Mesendoderm (in vitro differentiated cells): ENCODE measurements at regions not wholly inside any gene's neighbourhood (a gene's known extent, or its start where the extent isn't known, plus 50 kb on each side); places are given as distances from the start of the nearest gene placed in this dataset.

Experiments used
- DNase-seq: peaks from one replicate; pipeline ENCODE4 v3.0.0; 2013
- H2AK5ac ChIP-seq: 2 replicates; pipeline ENCODE4 v1.6.1; 2013; ENCODE audit warnings: low read length, inconsistent platforms
- H2BK120ac ChIP-seq: 2 replicates; pipeline ENCODE4 v1.6.1; 2013; ENCODE audit warnings: low read depth, mild to moderate bottlenecking, low read length, moderate library complexity, mixed read lengths
- H2BK15ac ChIP-seq: replicated peaks from 2 replicates; pipeline ENCODE4 v1.6.1; 2013; ENCODE audit warnings: low read depth, mild to moderate bottlenecking, moderate library complexity
- H2BK5ac ChIP-seq: 2 replicates; pipeline ENCODE4 v1.6.1; 2013; ENCODE audit warnings: low read length, inconsistent platforms
- H3K18ac ChIP-seq: 2 replicates; pipeline ENCODE4 v1.6.1; 2013; ENCODE audit warnings: mild to moderate bottlenecking, low read length, mixed read lengths
- H3K23ac ChIP-seq: one replicate; pipeline ENCODE4 v1.6.1; 2013; ENCODE audit warnings: low read length
- H3K27ac ChIP-seq: 2 replicates; pipeline ENCODE4 v1.5.1; 2013; ENCODE audit warnings: low read depth, mild to moderate bottlenecking, inconsistent platforms, low read length, moderate library complexity
- H3K27me3 ChIP-seq: 2 replicates; pipeline ENCODE4 v1.6.1; 2013; ENCODE audit warnings: low read length, control low read depth, mild to moderate bottlenecking, inconsistent platforms; ENCODE audit not compliant: insufficient read depth, poor library complexity
- H3K36me3 ChIP-seq: 2 replicates; pipeline ENCODE4 v1.6.1; 2013; ENCODE audit warnings: low read length, inconsistent platforms; ENCODE audit not compliant: control insufficient read depth, insufficient read depth
- H3K4ac ChIP-seq: one replicate; pipeline ENCODE4 v1.6.1; 2013; ENCODE audit warnings: low read depth, mild to moderate bottlenecking, low read length, moderate library complexity
- H3K4me1 ChIP-seq: 2 replicates; pipeline ENCODE4 v1.6.1; 2013; ENCODE audit warnings: low read depth, low read length, inconsistent platforms; ENCODE audit not compliant: control insufficient read depth
- H3K4me2 ChIP-seq: 2 replicates; pipeline ENCODE4 v1.6.1; 2013; ENCODE audit warnings: low read length
- H3K4me3 ChIP-seq: 2 replicates; pipeline ENCODE4 v1.5.1; 2013; ENCODE audit warnings: mild to moderate bottlenecking, low read length
- H3K56ac ChIP-seq: one replicate; pipeline ENCODE4 v1.6.1; 2013; ENCODE audit warnings: low read length
- H3K79me1 ChIP-seq: 2 replicates; pipeline ENCODE4 v1.6.1; 2013; ENCODE audit warnings: low read length, inconsistent platforms
- H3K79me2 ChIP-seq: 2 replicates; pipeline ENCODE4 v1.6.1; 2013; ENCODE audit warnings: mild to moderate bottlenecking, low read length; ENCODE audit not compliant: control insufficient read depth, insufficient read depth
- H3K9ac ChIP-seq: 2 replicates; pipeline ENCODE4 v1.6.1; 2013; ENCODE audit warnings: low read length, inconsistent platforms
- H4K5ac ChIP-seq: one replicate; pipeline ENCODE4 v1.6.1; 2013; ENCODE audit warnings: low read length
- H4K8ac ChIP-seq: one replicate; pipeline ENCODE4 v1.6.1; 2013; ENCODE audit warnings: low read depth, mild to moderate bottlenecking, control low read depth, low read length, moderate library complexity
- WGBS: extraction: QIAGEN DNeasy Blood & Tissue Kit; methylation state at CpG from one replicate; pipeline ENCODE4 v1.1.7; 2013; ENCODE audit warnings: low lambda C conversion rate, missing lambda C conversion rate; ENCODE audit not compliant: insufficient coverage; ENCODE audit errors: extremely low coverage; 5-methylcytosine and 5-hydroxymethylcytosine counted together

- no peak overlapping the region for H4K5ac ChIP-seq
- no peak overlapping the region for H3K9ac ChIP-seq
- peaks cover 9% of the 10 kb centered on the region for H3K4me1 ChIP-seq
- no peak overlapping the region for H2BK5ac ChIP-seq
- H3K79me1 ChIP-seq = no peaks in the 10 kb centered on the region
- no CpG with 5 or more reads among the region's 6 CpGs for WGBS
- peak overlapping the region; percentile 50 for H3K56ac ChIP-seq
- no peak overlapping the region for H3K18ac ChIP-seq
- H3K79me2 ChIP-seq = no peaks in the 10 kb centered on the region
- H3K23ac ChIP-seq = no peak overlapping the region
- no peak overlapping the region for H3K4me2 ChIP-seq
- no peak overlapping the region for H2BK15ac ChIP-seq
- no peaks in the 10 kb centered on the region for H3K27me3 ChIP-seq
- no peak overlapping the region for H3K4me3 ChIP-seq
- H3K36me3 ChIP-seq = no peaks in the 10 kb centered on the region
- H3K27ac ChIP-seq = no peak overlapping the region
- H2BK120ac ChIP-seq = peak overlapping the region; percentile 0
- H3K4ac ChIP-seq = peak overlapping the region; percentile 66
- peak overlapping the region; percentile 68 for H2AK5ac ChIP-seq
- H4K8ac ChIP-seq = no peak overlapping the region
- DNase-seq = peak; percentile 52
Measured at GRCh38 chr12:24307716-24308335, 358.4 kb upstream of the SOX5 start.

DNA sequence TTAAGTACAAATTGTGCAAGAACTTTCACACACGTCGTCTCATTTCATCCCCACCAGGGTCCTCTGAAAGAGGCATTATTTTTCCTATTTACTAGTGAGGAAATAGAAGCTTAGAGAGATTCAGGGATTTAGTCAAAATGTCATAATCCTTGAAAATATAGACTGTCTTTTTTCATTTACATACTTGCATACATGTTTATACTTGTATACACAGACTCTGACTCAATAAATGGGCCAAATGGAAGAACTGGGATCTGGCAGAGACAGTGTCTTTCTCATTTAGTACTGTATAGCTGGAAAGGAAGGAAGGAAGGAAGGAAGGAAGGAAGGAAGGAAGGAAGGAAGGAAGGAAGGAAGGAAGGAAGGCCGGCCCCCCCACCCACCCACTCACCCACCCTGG is 357.7 kb upstream of the SOX5 start:
- no peak overlapping the region for H3K4me3 ChIP-seq
- peaks cover 9% of the 10 kb centered on the region for H3K4me1 ChIP-seq
- H3K23ac ChIP-seq = no peak overlapping the region
- no peaks in the 10 kb centered on the region for H3K79me1 ChIP-seq
- H3K9ac ChIP-seq = no peak overlapping the region
- H2BK120ac ChIP-seq = no peak overlapping the region
- H3K4me2 ChIP-seq = no peak overlapping the region
- DNase-seq = no peak
- no peaks in the 10 kb centered on the region for H3K36me3 ChIP-seq
- H3K4ac ChIP-seq = no peak overlapping the region
- no peaks in the 10 kb centered on the region for H3K27me3 ChIP-seq
- H4K8ac ChIP-seq = no peak overlapping the region
- H3K56ac ChIP-seq = no peak overlapping the region
- no CpG with 5 or more reads among the region's 3 CpGs for WGBS
- H4K5ac ChIP-seq = no peak overlapping the region
- peak overlapping the region; percentile 1 for H2BK15ac ChIP-seq
- H2BK5ac ChIP-seq = no peak overlapping the region
- no peak overlapping the region for H3K27ac ChIP-seq
- no peak overlapping the region for H3K18ac ChIP-seq
- H3K79me2 ChIP-seq = no peaks in the 10 kb centered on the region
- H2AK5ac ChIP-seq = no peak overlapping the region

DNA sequence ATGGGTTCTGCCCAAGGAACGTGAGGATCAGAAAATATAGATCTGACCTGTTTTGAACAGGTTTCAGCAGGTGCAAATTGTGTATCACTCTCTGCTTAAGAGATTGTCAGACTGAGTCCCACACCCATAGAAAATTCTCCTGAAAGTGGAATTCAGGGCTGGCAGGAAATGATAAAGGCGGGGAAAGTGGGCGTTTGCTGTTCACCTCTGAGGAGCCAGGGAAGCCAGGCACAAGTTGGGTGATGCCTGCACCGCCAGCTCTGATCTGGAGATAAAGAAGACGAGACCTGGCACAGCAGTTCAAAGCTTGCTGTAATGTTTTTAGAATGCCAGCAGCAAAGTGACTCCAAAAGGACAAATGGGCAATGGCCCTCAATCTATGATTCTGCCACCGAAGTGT is 356.5 kb upstream of the SOX5 start:
- Histone ChIP-seq H4K8ac (no peak overlapping the region), H3K56ac (no peak overlapping the region), H2BK15ac (no peak overlapping the region), H3K4ac (no peak overlapping the region), H3K4me2 (no peak overlapping the region), H3K18ac (no peak overlapping the region), H3K27ac (no peak overlapping the region), H2BK5ac (no peak overlapping the region), H3K27me3 (no peaks in the 10 kb centered on the region), H3K36me3 (no peaks in the 10 kb centered on the region), H3K23ac (no peak overlapping the region), H2BK120ac (no peak overlapping the region), H3K4me3 (no peak overlapping the region), H3K79me1 (no peaks in the 10 kb centered on the region), H3K79me2 (no peaks in the 10 kb centered on the region), H3K9ac (no peak overlapping the region), H4K5ac (no peak overlapping the region), H2AK5ac (no peak overlapping the region), H3K4me1 (peaks cover 9% of the 10 kb centered on the region)
- no CpG with 5 or more reads among the region's 6 CpGs for WGBS
- no peak for DNase-seq

- H3K36me3 ChIP-seq = no peaks in the 10 kb centered on the region
- H3K23ac ChIP-seq = no peak overlapping the region
- H2BK15ac ChIP-seq = no peak overlapping the region
- H3K27me3 ChIP-seq = no peaks in the 10 kb centered on the region
- no peak overlapping the region for H4K8ac ChIP-seq
- no peak for DNase-seq
- H2AK5ac ChIP-seq = no peak overlapping the region
- H3K18ac ChIP-seq = no peak overlapping the region
- no peak overlapping the region for H3K4ac ChIP-seq
- WGBS = 100% methylated on average over 1 of the region's 4 CpGs
- H2BK5ac ChIP-seq = no peak overlapping the region
- H3K4me2 ChIP-seq = no peak overlapping the region
- H3K4me3 ChIP-seq = no peak overlapping the region
- H3K79me2 ChIP-seq = no peaks in the 10 kb centered on the region
- H3K4me1 ChIP-seq = peaks cover 9% of the 10 kb centered on the region
- no peak overlapping the region for H4K5ac ChIP-seq
- no peak overlapping the region for H3K27ac ChIP-seq
- H3K79me1 ChIP-seq = no peaks in the 10 kb centered on the region
- H2BK120ac ChIP-seq = no peak overlapping the region
- no peak overlapping the region for H3K9ac ChIP-seq
- no peak overlapping the region for H3K56ac ChIP-seq
Measured at GRCh38 chr12:24304285-24304684, 354.8 kb upstream of the SOX5 start.

DNA sequence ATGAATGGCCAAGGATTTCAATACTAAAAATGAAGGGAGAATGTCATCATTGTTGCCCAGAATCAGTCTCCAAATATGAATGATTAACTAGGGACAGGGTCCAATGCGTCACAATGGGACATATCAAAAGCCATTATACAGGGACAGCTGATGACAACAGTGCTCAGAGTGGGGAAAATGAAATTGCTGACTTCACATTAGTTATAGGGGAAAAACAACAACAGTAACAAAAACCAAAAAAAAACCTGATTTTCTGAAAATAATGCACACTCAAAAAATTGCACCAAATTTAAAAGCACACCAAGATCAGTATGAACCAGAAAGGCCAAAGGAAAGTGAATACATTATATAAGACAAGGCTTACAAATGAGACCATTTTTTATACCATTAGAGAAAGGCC is 353.2 kb upstream of the SOX5 start:
- H3K79me1 ChIP-seq = no peaks in the 10 kb centered on the region
- H3K9ac ChIP-seq = no peak overlapping the region
- peak overlapping the region; percentile 38 for H2BK120ac ChIP-seq
- no peak overlapping the region for H2AK5ac ChIP-seq
- no peak overlapping the region for H3K27ac ChIP-seq
- no CpG with 5 or more reads among the region's 1 CpG for WGBS
- no peaks in the 10 kb centered on the region for H3K27me3 ChIP-seq
- no peak overlapping the region for H3K23ac ChIP-seq
- no peak overlapping the region for H3K56ac ChIP-seq
- no peak for DNase-seq
- no peak overlapping the region for H4K5ac ChIP-seq
- H3K4ac ChIP-seq = no peak overlapping the region
- H3K4me1 ChIP-seq = no peaks in the 10 kb centered on the region
- no peak overlapping the region for H3K18ac ChIP-seq
- no peaks in the 10 kb centered on the region for H3K36me3 ChIP-seq
- no peak overlapping the region for H4K8ac ChIP-seq
- no peak overlapping the region for H2BK5ac ChIP-seq
- H2BK15ac ChIP-seq = no peak overlapping the region
- H3K4me2 ChIP-seq = no peak overlapping the region
- H3K79me2 ChIP-seq = no peaks in the 10 kb centered on the region
- no peak overlapping the region for H3K4me3 ChIP-seq

DNA sequence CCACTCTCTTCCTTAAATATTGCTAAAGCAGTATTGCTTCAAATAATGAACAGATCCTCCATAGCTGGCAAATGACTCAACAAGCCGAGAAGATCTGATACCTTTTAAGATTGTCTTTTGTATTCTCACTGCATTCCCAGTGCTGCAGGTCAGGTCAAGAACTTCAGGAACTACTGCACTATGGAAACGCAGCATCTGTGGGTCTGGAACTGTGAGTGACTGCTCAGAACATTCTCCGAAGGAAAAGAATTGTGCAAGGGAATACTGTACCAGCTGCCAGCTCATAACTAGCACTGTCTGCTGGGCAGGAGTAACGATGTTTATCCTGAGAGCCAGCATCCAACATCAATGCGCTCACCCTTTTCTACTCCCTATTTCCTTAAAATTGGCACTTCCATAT is 348.0 kb upstream of the SOX5 start:
- no peak overlapping the region for H2BK15ac ChIP-seq
- no peak overlapping the region for H3K56ac ChIP-seq
- no peak overlapping the region for H3K9ac ChIP-seq
- peak overlapping the region; percentile 18 for H2AK5ac ChIP-seq
- H3K4me3 ChIP-seq = no peak overlapping the region
- no peaks in the 10 kb centered on the region for H3K79me1 ChIP-seq
- no peak overlapping the region for H4K8ac ChIP-seq
- no CpG with 5 or more reads among the region's 5 CpGs for WGBS
- H2BK5ac ChIP-seq = peak overlapping the region; percentile 58
- H3K4me1 ChIP-seq = peaks cover 7% of the 10 kb centered on the region
- no peaks in the 10 kb centered on the region for H3K36me3 ChIP-seq
- peak; percentile 48 for DNase-seq
- H3K18ac ChIP-seq = peak overlapping the region; percentile 39
- H3K4ac ChIP-seq = no peak overlapping the region
- H3K4me2 ChIP-seq = no peak overlapping the region
- H3K79me2 ChIP-seq = no peaks in the 10 kb centered on the region
- H2BK120ac ChIP-seq = peak overlapping the region; percentile 45
- H3K27me3 ChIP-seq = no peaks in the 10 kb centered on the region
- no peak overlapping the region for H3K27ac ChIP-seq
- H4K5ac ChIP-seq = no peak overlapping the region
- H3K23ac ChIP-seq = peak overlapping the region; percentile 29
